Osteocyte (in vitro differentiated cells): ENCODE measurements at regions not wholly inside any gene's neighbourhood (a gene's known extent, or its start where the extent isn't known, plus 50 kb on each side); places are given as distances from the start of the nearest gene placed in this dataset.

Experiments
- DNase-seq: peaks from one replicate; pipeline ENCODE4 v3.0.0; 2021; ENCODE audit warnings: mixed read lengths; ENCODE audit not compliant: unreplicated experiment; ENCODE audit errors: extremely low spot score
- H3K27ac Mint-ChIP-seq: one replicate; pipeline ENCODE4 v1.8.0; 2021; ENCODE audit warnings: mild to moderate bottlenecking, mixed read lengths; ENCODE audit not compliant: unreplicated experiment
- H3K27me3 Mint-ChIP-seq: one replicate; pipeline ENCODE4 v1.8.0; 2021; ENCODE audit warnings: mixed read lengths; ENCODE audit not compliant: unreplicated experiment
- H3K36me3 Mint-ChIP-seq: one replicate; pipeline ENCODE4 v1.8.0; 2021; ENCODE audit warnings: mixed read lengths; ENCODE audit not compliant: unreplicated experiment
- H3K4me1 Mint-ChIP-seq: one replicate; pipeline ENCODE4 v1.8.0; 2021; ENCODE audit warnings: mixed read lengths; ENCODE audit not compliant: unreplicated experiment
- H3K4me3 Mint-ChIP-seq: one replicate; pipeline ENCODE4 v1.8.0; 2021; ENCODE audit warnings: mild to moderate bottlenecking, moderate library complexity, mixed read lengths; ENCODE audit not compliant: unreplicated experiment
- H3K9me3 Mint-ChIP-seq: one replicate; pipeline ENCODE4 v1.8.0; 2021; ENCODE audit warnings: mixed read lengths; ENCODE audit not compliant: unreplicated experiment
- TF ChIP-seq, protein P1 (sequence below): fragments of 200-600 bp; sonication (generic); IDR thresholded peaks from 2 replicates; pipeline ENCODE4 v1.5.0; 2021; ENCODE audit warnings: antibody characterized with exemption, mild to moderate bottlenecking, moderate library complexity

GRCh38 chr5:82642313-82642712, 364.2 kb upstream of the RPS23 start:
- no peak overlapping the region for H3K4me3 Mint-ChIP-seq
- H3K36me3 Mint-ChIP-seq: no peaks in the 10 kb centered on the region
- H3K9me3 Mint-ChIP-seq: no peaks in the 10 kb centered on the region
- no peak overlapping the region for H3K27ac Mint-ChIP-seq
- H3K4me1 Mint-ChIP-seq: peaks cover 6% of the 10 kb centered on the region
- no peak for DNase-seq
- H3K27me3 Mint-ChIP-seq: peaks cover 9% of the 10 kb centered on the region
- TF ChIP-seq, protein P1, sequence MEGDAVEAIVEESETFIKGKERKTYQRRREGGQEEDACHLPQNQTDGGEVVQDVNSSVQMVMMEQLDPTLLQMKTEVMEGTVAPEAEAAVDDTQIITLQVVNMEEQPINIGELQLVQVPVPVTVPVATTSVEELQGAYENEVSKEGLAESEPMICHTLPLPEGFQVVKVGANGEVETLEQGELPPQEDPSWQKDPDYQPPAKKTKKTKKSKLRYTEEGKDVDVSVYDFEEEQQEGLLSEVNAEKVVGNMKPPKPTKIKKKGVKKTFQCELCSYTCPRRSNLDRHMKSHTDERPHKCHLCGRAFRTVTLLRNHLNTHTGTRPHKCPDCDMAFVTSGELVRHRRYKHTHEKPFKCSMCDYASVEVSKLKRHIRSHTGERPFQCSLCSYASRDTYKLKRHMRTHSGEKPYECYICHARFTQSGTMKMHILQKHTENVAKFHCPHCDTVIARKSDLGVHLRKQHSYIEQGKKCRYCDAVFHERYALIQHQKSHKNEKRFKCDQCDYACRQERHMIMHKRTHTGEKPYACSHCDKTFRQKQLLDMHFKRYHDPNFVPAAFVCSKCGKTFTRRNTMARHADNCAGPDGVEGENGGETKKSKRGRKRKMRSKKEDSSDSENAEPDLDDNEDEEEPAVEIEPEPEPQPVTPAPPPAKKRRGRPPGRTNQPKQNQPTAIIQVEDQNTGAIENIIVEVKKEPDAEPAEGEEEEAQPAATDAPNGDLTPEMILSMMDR: no peak

GRCh38 chr5:82641331-82642003, 363.3 kb upstream of the RPS23 start:
- Mint-ChIP-seq H3K27me3 (peaks cover 6% of the 10 kb centered on the region), H3K27ac (no peak overlapping the region), H3K4me1 (peaks cover 6% of the 10 kb centered on the region), H3K4me3 (no peak overlapping the region), H3K9me3 (no peaks in the 10 kb centered on the region), H3K36me3 (no peaks in the 10 kb centered on the region)
- TF ChIP-seq, protein P1: peak; percentile 77
- DNase-seq: no peak

DNA sequence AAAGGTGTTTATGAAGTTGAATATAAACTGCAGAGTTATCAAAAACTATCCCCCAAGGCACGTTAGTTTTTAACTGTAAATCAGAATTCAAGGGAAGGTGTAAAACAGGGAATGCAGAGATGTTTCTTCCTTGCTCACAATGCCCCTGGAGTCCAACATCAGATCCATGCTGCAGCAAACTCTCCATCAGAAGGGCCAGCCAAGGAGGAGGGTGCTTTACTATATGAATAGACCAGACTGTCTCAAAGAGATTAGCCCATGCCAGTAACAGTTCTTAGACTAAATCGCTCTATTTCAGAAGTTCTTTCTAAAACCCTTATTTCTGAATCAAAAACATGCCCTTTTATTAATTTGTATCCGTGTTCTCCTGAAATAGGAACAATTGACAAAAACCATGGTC, 362.8 kb upstream of the RPS23 start:
- TF ChIP-seq, protein P1: no peak
- Mint-ChIP-seq H3K4me1 (peaks cover 6% of the 10 kb centered on the region), H3K27me3 (peaks cover 6% of the 10 kb centered on the region), H3K9me3 (no peaks in the 10 kb centered on the region), H3K27ac (no peak overlapping the region), H3K4me3 (no peak overlapping the region), H3K36me3 (no peaks in the 10 kb centered on the region)
- no peak for DNase-seq

DNA sequence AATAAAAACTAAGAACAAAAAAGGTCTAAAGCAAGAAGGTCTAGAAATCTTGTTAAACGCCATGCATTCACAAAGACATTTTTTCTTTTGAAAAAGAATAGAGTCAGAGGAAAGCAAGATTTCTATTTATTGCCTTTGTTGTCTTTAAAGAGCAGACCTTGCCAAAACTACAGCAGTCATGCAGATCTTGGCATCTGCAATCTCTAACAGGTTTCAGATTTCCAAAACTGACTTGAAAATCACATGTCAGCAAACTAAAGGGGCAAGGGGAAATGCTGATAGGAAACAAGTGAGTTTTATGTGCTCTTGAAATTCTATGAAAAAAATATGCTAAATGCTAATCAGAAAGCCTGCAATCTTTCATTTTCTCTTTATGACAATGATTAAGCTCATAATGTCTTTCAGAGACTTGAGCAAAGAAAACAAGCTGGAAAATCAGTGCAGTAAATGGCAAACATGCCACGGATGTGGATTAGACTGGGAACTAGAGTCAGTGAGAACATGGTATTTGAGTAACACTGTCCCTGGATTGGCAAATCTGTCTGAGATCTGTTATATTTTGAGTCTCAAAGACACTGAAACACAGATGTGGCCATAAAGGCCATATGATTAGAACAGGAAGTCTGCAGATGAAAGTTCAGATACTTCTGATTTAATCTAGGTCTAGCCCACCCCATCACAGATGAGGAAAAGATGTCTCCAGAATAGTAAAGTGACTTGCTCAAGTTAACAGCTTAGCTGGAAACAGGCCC, 361.4 kb upstream of the RPS23 start:
- H3K36me3 Mint-ChIP-seq: no peaks in the 10 kb centered on the region
- TF ChIP-seq, protein P1: no peak
- no peak overlapping the region for H3K4me3 Mint-ChIP-seq
- no peaks in the 10 kb centered on the region for H3K27me3 Mint-ChIP-seq
- no peak for DNase-seq
- H3K27ac Mint-ChIP-seq: no peak overlapping the region
- H3K9me3 Mint-ChIP-seq: no peaks in the 10 kb centered on the region
- H3K4me1 Mint-ChIP-seq: peaks cover 11% of the 10 kb centered on the region

DNA sequence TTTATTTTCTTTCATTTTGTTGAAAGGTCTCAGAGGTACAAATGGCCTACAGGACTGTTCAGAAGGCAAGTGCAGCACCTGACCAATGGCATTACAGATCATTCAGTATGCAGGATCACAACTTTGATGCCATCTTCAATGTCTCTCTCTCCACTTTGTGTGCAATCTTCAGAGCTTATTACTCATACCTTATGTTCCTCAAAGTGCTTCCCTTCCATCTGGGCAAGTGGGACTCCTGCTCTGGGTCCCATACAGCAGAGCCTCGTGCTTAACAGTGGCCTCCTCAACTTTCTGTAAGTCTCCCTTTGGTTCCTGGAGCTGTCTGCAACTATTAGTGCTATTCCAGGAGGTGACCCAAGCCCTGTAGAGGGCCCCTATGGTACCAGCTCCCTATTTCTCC, 358.4 kb upstream of the RPS23 start:
- no peaks in the 10 kb centered on the region for H3K9me3 Mint-ChIP-seq
- DNase-seq: no peak
- no peak overlapping the region for H3K27ac Mint-ChIP-seq
- H3K4me1 Mint-ChIP-seq: peaks cover 13% of the 10 kb centered on the region
- no peaks in the 10 kb centered on the region for H3K27me3 Mint-ChIP-seq
- no peaks in the 10 kb centered on the region for H3K36me3 Mint-ChIP-seq
- no peak overlapping the region for H3K4me3 Mint-ChIP-seq
- TF ChIP-seq, protein P1: no peak
